Liver (tissue), 7 donors: ENCODE measurements at regions not wholly inside any gene's neighbourhood (a gene's known extent, or its start where the extent isn't known, plus 50 kb on each side); places are given as distances from the start of the nearest gene placed in this dataset.

ENCODE experiments used
- DNase-seq: peaks from one replicate; pipeline ENCODE4 v3.0.0-alpha.2; 2017; ENCODE audit warnings: low spot score
- H3K27ac ChIP-seq, 2 donors: one replicate each; pipeline ENCODE4 v1.7.0; 2013; ENCODE audit warnings: inconsistent platforms in 2 of 2, low read length in 2 of 2, control low read depth in 1 of 2, low read depth in 1 of 2, mild to moderate bottlenecking in 1 of 2
- H3K27me3 ChIP-seq, 4 donors: one replicate each; pipeline versions ENCODE4 v1.6.1 to v1.7.0; 2013; ENCODE audit warnings: low read length in 3 of 4, inconsistent platforms in 1 of 4, mild to moderate bottlenecking in 1 of 4, moderate library complexity in 1 of 4; ENCODE audit not compliant: control insufficient read depth in 4 of 4, insufficient read depth in 4 of 4
- H3K36me3 ChIP-seq, 4 donors: one replicate each; pipeline versions ENCODE4 v1.6.1 to v1.7.0; 2013; ENCODE audit warnings: low read length in 3 of 4, mild to moderate bottlenecking in 3 of 4, low read depth in 1 of 4, moderate library complexity in 1 of 4; ENCODE audit not compliant: control insufficient read depth in 4 of 4, insufficient read depth in 3 of 4
- H3K4me1 ChIP-seq, 4 donors: one replicate each; pipeline versions ENCODE4 v1.6.1 to v1.7.0; 2013; ENCODE audit warnings: low read length in 3 of 4, mild to moderate bottlenecking in 3 of 4, moderate library complexity in 1 of 4; ENCODE audit not compliant: control insufficient read depth in 4 of 4, insufficient read depth in 4 of 4
- H3K4me3 ChIP-seq, 3 donors: one replicate each; pipeline versions ENCODE4 v1.6.1 to v1.7.0; 2013; ENCODE audit warnings: low read length in 3 of 3, control low read depth in 1 of 3, low read depth in 1 of 3, mild to moderate bottlenecking in 1 of 3
- H3K9ac ChIP-seq, 2 donors: one replicate each; pipeline ENCODE4 v1.7.0; 2013; ENCODE audit warnings: low read length in 2 of 2, mild to moderate bottlenecking in 2 of 2, moderate library complexity in 2 of 2, control low read depth in 1 of 2, low read depth in 1 of 2
- H3K9me3 ChIP-seq, 4 donors: one replicate each; pipeline versions ENCODE4 v1.6.1 to v1.7.0; 2013; ENCODE audit warnings: low read length in 3 of 4; ENCODE audit not compliant: control insufficient read depth in 4 of 4
- EGR1 ChIP-seq, 2 donors: IDR thresholded peaks; 2 replicates each; pipeline ENCODE4 v1.6.1; 2016 to 2018; ENCODE audit warnings: antibody characterized with exemption in 2 of 2, low read depth in 2 of 2
- FOXA1 ChIP-seq: IDR thresholded peaks from 2 replicates; pipeline ENCODE4 v1.6.1; 2016; ENCODE audit warnings: antibody characterized with exemption
- GABPA ChIP-seq, 2 donors: IDR thresholded peaks in 1 of 2; conservative IDR thresholded peaks in 1 of 2; 2 replicates each; pipeline ENCODE4 v1.6.1; 2016; ENCODE audit warnings: antibody characterized with exemption in 2 of 2, mild to moderate bottlenecking in 1 of 2, moderate library complexity in 1 of 2
- HNF4A ChIP-seq, 2 donors: conservative IDR thresholded peaks; 2 replicates each; pipeline ENCODE4 v1.6.1; 2016; ENCODE audit warnings: antibody characterized with exemption in 2 of 2, mild to moderate bottlenecking in 2 of 2
- HNF4G ChIP-seq: IDR thresholded peaks from 2 replicates; pipeline ENCODE4 v1.6.1; 2016; ENCODE audit warnings: antibody characterized with exemption
- JUND ChIP-seq, 2 donors: IDR thresholded peaks; 2 replicates each; pipeline ENCODE4 v1.6.1; 2016; ENCODE audit warnings: antibody characterized with exemption in 2 of 2
- NR2F2 ChIP-seq: IDR thresholded peaks from 2 replicates; pipeline ENCODE4 v1.6.1; 2016; ENCODE audit warnings: antibody characterized with exemption
- RAD21 ChIP-seq, 2 donors: IDR thresholded peaks; 2 replicates each; pipeline ENCODE4 v1.6.1; 2016; ENCODE audit warnings: antibody characterized with exemption in 2 of 2, mild to moderate bottlenecking in 2 of 2
- TAF1 ChIP-seq: conservative IDR thresholded peaks from 2 replicates; pipeline ENCODE4 v1.6.1; 2016; ENCODE audit warnings: antibody characterized with exemption, mild to moderate bottlenecking
- WGBS: extraction: QIAGEN DNeasy Blood & Tissue Kit; methylation state at CpG from one replicate; pipeline ENCODE4 v1.1.7; 2013; 5-methylcytosine and 5-hydroxymethylcytosine counted together
- TF ChIP-seq, protein P1 (sequence below): IDR thresholded peaks from 2 replicates; pipeline ENCODE4 v1.6.1; 2016; ENCODE audit warnings: antibody characterized with exemption
- TF ChIP-seq, protein P2 (sequence below): IDR thresholded peaks from 2 replicates; pipeline ENCODE4 v1.6.1; 2016; ENCODE audit warnings: antibody characterized with exemption, mild to moderate bottlenecking
- TF ChIP-seq, protein P3 (sequence below): IDR thresholded peaks from 2 replicates; pipeline ENCODE4 v1.6.1; 2016; ENCODE audit warnings: antibody characterized with exemption
- TF ChIP-seq, protein P4 (sequence below): IDR thresholded peaks from 2 replicates; pipeline ENCODE4 v1.6.1; 2016; ENCODE audit warnings: antibody characterized with exemption
- donor health status: healthy.
- donor health status: healthy.
- donor health status: healthy.
- donor health status: healthy.

DNA sequence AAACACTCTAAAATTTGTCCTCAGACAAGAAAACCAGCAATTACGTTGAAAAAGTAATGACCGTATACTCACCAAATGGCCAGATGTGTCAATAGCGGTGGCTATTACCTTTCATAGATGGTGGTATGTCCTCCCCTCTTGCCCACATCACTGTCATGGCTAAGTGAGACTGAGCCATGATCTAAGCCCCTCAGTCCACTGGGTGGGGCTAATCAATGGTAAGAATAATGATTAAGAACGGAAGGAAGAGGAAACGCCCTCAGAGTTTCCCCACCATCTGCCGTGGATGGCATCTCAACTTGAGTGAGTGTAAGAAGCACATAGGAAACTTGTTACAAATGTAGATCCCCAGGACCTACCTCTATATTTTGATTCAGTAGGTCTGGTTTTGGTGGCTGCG is 65.8 kb upstream of the EFEMP1 start:
- 90% methylated on average over 7 of the region's 7 CpGs for WGBS
- DNase-seq = no peak
- Histone ChIP-seq H3K9me3 (no peaks in the 10 kb centered on the region), H3K4me3 (no peak overlapping the region), H3K27me3 (no peaks in the 10 kb centered on the region), H3K4me1 (no peaks in the 10 kb centered on the region), H3K9ac (no peak overlapping the region), H3K36me3 (no peaks in the 10 kb centered on the region), H3K27ac (no peak overlapping the region)
- TF ChIP-seq, protein P1, sequence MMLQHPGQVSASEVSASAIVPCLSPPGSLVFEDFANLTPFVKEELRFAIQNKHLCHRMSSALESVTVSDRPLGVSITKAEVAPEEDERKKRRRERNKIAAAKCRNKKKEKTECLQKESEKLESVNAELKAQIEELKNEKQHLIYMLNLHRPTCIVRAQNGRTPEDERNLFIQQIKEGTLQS = no peak

DNA sequence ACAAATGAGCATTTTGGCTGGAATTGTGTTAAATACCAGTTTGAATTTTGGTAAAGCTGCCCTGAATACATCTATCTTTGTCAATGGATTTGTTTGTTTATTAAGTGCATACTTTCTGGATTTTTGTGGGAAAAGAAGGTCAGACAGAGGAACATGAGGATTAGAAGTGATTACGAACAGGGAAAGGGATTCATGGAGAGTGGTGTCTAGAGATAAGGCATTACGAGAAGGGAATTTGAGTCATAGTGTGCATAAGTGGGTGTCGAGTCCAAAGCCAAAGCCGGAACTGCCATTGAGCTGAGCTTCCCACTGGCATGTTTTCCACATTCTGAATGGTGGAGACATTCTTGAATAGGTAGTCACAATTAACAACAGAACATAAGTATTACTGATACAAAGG is 68.9 kb upstream of the EFEMP1 start:
- no peaks in the 10 kb centered on the region for H3K9me3 ChIP-seq
- 70% methylated on average over 4 of the region's 4 CpGs for WGBS
- no peak overlapping the region for H3K27ac ChIP-seq
- H3K36me3 ChIP-seq = no peaks in the 10 kb centered on the region
- no peak for DNase-seq
- TF ChIP-seq HNF4A (conservative IDR thresholded peaks at IDR 0.05) (no peak), HNF4G (no peak), NR2F2 (no peak)
- no peak overlapping the region for H3K9ac ChIP-seq
- H3K27me3 ChIP-seq = no peaks in the 10 kb centered on the region
- H3K4me1 ChIP-seq = no peaks in the 10 kb centered on the region
- no peak overlapping the region for H3K4me3 ChIP-seq

DNA sequence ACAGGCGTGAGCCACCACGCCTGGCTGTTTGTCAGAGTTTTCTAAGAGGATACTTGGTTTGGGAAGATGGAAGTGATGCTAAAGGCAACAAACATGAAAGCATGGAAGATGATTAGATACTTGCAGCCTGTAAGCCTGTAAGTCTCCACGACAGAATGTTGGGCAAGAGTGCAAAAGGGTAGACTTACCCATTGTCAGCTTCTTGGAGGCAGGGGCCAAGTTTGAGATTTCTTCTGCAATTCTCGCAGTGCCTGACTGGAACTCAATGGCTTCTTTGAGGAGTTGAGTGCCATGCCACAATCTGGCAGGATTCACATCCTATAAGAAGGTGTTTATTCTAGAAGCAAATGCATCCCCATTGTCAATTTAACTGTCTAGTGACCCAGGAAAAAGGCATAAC is 70.1 kb upstream of the EFEMP1 start:
- 84% methylated on average over 4 of the region's 4 CpGs for WGBS
- no peak for DNase-seq
- Histone ChIP-seq H3K27me3 (no peaks in the 10 kb centered on the region), H3K4me1 (no peaks in the 10 kb centered on the region), H3K27ac (no peak overlapping the region), H3K36me3 (no peaks in the 10 kb centered on the region), H3K9me3 (no peaks in the 10 kb centered on the region), H3K9ac (no peak overlapping the region), H3K4me3 (no peak overlapping the region)
- no peak for TF ChIP-seq JUND (IDR thresholded peaks at IDR 0.05)
- no peak for TF ChIP-seq NR2F2

DNA sequence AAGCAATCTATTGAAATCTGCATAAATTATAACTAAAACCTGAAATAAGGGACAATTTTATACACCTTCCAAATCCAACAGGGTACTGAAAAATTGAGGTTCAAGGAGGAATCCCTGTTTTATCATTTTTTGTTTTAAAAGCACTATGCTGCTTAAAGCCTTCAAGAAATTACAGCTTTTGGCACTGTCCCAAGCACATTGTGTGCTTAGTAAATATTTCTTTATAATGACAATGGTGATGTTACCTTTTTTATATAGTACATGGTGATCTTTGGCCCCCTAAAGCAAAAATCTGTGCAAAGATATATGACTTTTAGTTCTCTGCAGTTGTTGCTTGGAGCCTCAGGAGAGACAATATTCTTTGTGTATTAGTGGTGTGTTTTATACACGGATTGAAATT is 71.6 kb upstream of the EFEMP1 start:
- H3K4me1 ChIP-seq = no peaks in the 10 kb centered on the region
- 62% methylated on average over 1 of the region's 1 CpG for WGBS
- H3K27ac ChIP-seq = no peak overlapping the region
- H3K27me3 ChIP-seq = no peaks in the 10 kb centered on the region
- no peak overlapping the region for H3K9ac ChIP-seq
- no peaks in the 10 kb centered on the region for H3K9me3 ChIP-seq
- H3K4me3 ChIP-seq = no peak overlapping the region
- no peak for DNase-seq
- no peaks in the 10 kb centered on the region for H3K36me3 ChIP-seq
- TF ChIP-seq, protein P2, sequence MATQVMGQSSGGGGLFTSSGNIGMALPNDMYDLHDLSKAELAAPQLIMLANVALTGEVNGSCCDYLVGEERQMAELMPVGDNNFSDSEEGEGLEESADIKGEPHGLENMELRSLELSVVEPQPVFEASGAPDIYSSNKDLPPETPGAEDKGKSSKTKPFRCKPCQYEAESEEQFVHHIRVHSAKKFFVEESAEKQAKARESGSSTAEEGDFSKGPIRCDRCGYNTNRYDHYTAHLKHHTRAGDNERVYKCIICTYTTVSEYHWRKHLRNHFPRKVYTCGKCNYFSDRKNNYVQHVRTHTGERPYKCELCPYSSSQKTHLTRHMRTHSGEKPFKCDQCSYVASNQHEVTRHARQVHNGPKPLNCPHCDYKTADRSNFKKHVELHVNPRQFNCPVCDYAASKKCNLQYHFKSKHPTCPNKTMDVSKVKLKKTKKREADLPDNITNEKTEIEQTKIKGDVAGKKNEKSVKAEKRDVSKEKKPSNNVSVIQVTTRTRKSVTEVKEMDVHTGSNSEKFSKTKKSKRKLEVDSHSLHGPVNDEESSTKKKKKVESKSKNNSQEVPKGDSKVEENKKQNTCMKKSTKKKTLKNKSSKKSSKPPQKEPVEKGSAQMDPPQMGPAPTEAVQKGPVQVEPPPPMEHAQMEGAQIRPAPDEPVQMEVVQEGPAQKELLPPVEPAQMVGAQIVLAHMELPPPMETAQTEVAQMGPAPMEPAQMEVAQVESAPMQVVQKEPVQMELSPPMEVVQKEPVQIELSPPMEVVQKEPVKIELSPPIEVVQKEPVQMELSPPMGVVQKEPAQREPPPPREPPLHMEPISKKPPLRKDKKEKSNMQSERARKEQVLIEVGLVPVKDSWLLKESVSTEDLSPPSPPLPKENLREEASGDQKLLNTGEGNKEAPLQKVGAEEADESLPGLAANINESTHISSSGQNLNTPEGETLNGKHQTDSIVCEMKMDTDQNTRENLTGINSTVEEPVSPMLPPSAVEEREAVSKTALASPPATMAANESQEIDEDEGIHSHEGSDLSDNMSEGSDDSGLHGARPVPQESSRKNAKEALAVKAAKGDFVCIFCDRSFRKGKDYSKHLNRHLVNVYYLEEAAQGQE = no peak
- TF ChIP-seq NR2F2 = no peak
- TF ChIP-seq, protein P3, sequence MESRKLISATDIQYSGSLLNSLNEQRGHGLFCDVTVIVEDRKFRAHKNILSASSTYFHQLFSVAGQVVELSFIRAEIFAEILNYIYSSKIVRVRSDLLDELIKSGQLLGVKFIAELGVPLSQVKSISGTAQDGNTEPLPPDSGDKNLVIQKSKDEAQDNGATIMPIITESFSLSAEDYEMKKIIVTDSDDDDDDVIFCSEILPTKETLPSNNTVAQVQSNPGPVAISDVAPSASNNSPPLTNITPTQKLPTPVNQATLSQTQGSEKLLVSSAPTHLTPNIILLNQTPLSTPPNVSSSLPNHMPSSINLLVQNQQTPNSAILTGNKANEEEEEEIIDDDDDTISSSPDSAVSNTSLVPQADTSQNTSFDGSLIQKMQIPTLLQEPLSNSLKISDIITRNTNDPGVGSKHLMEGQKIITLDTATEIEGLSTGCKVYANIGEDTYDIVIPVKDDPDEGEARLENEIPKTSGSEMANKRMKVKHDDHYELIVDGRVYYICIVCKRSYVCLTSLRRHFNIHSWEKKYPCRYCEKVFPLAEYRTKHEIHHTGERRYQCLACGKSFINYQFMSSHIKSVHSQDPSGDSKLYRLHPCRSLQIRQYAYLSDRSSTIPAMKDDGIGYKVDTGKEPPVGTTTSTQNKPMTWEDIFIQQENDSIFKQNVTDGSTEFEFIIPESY = no peak
- TF ChIP-seq FOXA1 = no peak
- no peak for TF ChIP-seq RAD21 (IDR thresholded peaks at IDR 0.05)
- TF ChIP-seq HNF4G = no peak
- TF ChIP-seq GABPA (IDR thresholded peaks at IDR 0.05 in 1 of 2, conservative IDR thresholded peaks at IDR 0.05 in 1 of 2) = no peak
- TF ChIP-seq, protein P1 = no peak
- TF ChIP-seq, protein P4, sequence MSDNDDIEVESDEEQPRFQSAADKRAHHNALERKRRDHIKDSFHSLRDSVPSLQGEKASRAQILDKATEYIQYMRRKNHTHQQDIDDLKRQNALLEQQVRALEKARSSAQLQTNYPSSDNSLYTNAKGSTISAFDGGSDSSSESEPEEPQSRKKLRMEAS = no peak
- TF ChIP-seq TAF1 = no peak
- TF ChIP-seq EGR1 (IDR thresholded peaks at IDR 0.05; ENCODE audit: low read depth in 2 of 2) = no peak
- TF ChIP-seq HNF4A (conservative IDR thresholded peaks at IDR 0.05) = no peak
